ENCODE measurements at regions not wholly inside any gene's neighbourhood (a gene's known extent, or its start where the extent isn't known, plus 50 kb on each side); places are given as distances from the start of the nearest gene placed in this dataset.

DNA sequence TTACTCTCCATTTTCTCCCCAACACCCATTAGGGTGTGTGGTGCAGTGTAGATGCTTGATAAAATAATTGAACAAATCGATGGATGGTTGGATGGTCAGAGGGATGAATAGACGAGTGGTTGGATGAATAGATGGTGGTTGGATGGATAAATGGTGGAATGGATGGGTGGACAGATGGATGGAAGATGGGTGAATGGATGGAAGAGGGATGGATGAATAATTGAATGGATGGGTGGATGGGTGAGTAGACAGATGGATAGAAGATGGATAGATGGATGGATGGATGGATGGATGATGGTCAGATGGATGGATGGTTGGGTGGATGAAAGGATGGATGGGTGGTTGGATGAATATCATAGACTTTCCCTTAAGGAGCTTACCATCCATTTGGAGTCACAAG is 95.0 kb upstream of the BOD1 start:
- H3K27ac ChIP-seq: no peak overlapping the region
- TF ChIP-seq, protein P1, sequence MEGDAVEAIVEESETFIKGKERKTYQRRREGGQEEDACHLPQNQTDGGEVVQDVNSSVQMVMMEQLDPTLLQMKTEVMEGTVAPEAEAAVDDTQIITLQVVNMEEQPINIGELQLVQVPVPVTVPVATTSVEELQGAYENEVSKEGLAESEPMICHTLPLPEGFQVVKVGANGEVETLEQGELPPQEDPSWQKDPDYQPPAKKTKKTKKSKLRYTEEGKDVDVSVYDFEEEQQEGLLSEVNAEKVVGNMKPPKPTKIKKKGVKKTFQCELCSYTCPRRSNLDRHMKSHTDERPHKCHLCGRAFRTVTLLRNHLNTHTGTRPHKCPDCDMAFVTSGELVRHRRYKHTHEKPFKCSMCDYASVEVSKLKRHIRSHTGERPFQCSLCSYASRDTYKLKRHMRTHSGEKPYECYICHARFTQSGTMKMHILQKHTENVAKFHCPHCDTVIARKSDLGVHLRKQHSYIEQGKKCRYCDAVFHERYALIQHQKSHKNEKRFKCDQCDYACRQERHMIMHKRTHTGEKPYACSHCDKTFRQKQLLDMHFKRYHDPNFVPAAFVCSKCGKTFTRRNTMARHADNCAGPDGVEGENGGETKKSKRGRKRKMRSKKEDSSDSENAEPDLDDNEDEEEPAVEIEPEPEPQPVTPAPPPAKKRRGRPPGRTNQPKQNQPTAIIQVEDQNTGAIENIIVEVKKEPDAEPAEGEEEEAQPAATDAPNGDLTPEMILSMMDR (conservative IDR thresholded peaks at IDR 0.05): no peak
- TF ChIP-seq ZFX (IDR thresholded peaks at IDR 0.05): no peak

DNA sequence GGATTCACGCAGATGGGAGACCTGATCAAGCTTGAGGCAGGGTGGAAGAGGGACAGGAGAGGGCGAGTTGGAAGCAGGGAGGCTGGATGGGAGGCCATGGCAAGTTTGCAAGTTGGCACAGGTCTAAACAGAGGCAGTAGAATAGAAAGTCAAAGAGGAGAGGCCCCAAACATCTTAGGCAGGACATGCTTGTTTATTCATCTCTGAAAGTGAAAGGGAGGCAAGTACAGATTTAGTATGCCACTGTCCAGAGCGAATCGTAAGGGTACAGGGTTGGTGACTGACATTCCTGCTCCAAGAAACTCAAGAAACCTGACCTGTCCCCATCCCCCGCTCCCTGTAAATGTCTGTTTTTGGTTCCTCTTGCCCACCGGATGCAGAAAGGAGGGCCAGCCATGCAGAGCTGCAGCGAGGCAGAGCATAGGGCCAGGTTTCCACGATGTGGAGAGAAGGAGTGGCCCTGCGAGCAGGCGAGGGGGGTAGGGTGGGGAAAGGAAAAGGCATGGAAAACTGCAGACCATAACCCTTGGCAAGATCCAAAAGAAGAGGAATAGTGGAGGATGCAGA is 96.2 kb upstream of the BOD1 start:
- H3K27ac ChIP-seq: no peak overlapping the region
- no peak for TF ChIP-seq ZFX (IDR thresholded peaks at IDR 0.05)
- TF ChIP-seq, protein P1 (conservative IDR thresholded peaks at IDR 0.05): no peak

DNA sequence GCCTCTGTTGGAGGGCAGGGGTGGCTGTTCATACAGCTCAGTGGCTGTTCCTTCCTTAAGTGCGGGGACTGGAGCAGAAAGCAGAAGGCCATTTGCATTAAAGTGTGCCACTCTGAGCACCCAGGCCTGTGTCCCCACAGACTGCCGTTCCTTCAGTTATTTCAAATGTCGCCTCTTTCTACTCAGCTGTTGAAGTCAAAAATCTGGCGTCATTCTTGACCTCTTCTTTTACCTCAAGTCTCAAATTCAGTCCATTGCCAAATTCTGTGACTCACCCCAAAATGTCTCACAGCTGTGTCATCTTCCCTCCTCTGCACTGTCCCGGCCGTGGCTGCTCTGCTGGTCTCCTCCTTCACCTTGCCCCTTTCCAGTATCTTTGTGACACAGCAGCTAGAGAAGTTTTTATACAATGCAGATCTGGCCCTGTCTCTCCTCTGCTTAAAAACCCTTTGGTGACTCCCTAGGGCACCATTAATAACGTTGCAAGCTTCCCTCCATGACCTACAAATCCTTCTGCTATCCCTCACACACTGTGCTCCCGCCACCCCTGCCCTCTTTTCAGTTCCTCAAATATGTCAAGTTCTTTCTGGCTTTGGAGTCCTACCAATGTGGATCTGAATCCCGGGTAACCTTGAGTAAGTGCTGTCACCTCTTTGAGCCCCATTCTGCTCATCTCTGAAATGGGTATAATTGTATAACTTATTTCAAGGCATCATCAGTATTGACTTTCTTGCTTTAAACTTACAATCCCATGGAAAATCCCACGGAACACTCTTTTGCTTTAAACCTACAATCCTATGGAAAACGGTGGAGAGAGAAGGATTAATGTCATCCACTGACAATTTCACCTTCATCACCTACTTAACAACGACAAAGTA is 98.3 kb upstream of the BOD1 start:
- H3K27ac ChIP-seq: no peak overlapping the region
- TF ChIP-seq, protein P1 (conservative IDR thresholded peaks at IDR 0.05): no peak
- no peak for TF ChIP-seq ZFX (IDR thresholded peaks at IDR 0.05)

DNA sequence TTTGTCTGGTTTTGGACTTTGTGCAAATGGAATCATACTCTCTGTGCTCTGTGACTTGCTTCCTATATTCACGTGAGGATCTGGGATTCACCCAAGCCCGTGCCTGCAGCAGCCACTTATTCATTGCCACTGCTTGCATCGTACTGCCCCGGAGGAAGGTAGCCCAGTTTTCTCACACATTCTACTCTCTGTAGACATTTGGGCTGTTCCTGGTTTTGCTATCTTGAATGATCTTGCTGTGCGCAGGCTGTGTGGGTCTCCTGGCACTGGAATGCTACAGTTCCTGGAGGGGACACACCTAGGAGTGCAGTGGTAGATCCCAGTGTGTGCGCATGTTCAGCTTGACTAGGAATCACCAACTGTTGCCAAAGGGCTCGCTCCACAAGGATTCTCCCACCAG is 99.2 kb upstream of the BOD1 start:
- H3K27ac ChIP-seq: no peak overlapping the region
- TF ChIP-seq, protein P1 (conservative IDR thresholded peaks at IDR 0.05): no peak
- no peak for TF ChIP-seq ZFX (IDR thresholded peaks at IDR 0.05)

DNA sequence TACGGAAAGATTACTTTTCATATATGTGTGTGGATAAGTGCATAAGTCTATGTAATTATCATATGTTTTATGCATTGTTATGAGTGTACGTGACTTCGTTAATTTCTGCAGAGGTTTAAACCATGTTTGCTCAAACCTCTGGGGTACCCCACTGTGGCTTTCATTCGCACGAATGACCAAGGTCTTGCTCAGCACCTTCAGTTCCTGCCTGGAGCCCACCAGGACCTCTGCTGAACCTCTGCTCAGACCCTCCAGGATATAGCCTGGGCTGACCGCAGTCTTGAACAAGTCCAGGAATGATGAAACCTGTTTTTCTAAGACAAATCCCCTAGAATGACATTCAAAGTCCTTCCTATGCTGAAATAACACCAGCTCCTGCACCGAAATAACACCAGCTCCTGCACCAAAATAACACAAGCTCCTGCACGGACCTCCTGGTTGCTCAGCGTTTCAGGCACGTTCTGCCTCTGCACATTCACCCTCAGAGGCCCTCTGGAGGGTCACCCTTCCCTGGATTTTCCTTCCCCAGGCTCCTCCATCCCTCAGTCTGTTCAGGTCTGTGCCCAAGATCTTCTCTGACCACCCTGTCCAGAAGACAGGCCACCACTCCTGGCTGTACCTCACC is 99.7 kb upstream of the BOD1 start:
- no peak overlapping the region for H3K27ac ChIP-seq
- TF ChIP-seq, protein P1 (conservative IDR thresholded peaks at IDR 0.05): no peak
- no peak for TF ChIP-seq ZFX (IDR thresholded peaks at IDR 0.05)

DNA sequence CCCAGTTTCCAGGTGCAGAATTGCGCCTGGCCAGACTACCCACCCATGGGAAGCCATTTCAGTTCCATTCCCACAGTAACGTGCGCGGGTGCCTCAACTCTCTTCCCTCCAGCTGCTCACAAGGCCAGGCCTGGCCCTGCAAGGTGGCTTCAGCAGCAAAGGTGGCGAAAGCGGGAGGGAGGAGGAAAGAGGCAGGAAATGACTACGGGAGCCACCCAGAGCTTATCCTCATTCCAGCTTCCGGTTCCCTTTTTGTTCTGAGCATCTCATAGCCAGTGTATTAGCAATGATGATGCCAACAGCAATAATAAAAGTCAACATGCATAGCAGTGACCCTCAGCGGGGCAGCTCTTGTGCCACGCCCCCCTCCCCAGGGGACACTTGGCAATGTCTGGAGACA is 101.5 kb upstream of the BOD1 start:
- no peak overlapping the region for H3K27ac ChIP-seq
- TF ChIP-seq, protein P1 (conservative IDR thresholded peaks at IDR 0.05): no peak
- no peak for TF ChIP-seq ZFX (IDR thresholded peaks at IDR 0.05)

DNA sequence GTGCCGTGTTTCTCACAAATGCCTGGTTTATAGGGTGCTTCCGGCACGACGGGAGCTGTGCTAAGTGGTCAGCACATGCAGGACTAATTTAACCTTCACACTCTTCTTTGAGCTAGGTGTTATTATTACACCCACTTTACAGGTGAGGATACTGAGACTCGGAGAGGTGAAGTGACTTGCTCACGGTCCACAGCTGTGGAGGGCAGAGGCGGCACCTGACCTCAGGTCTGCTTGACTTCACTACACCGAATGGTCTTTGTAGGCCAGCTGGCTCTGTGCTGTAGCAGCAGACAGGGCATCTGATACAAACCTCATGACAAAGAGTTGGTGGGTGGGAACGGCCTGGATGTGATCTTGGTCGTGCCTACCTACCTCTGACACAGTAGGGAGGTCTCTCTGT is 102.0 kb upstream of the BOD1 start:
- no peak for TF ChIP-seq ZFX (IDR thresholded peaks at IDR 0.05)
- TF ChIP-seq, protein P1 (conservative IDR thresholded peaks at IDR 0.05): no peak
- no peak overlapping the region for H3K27ac ChIP-seq

Measured in C4-2B (cell line).